PC-9 (cell line): ENCODE measurements at regions not wholly inside any gene's neighbourhood (a gene's known extent, or its start where the extent isn't known, plus 50 kb on each side); places are given as distances from the start of the nearest gene placed in this dataset.

ENCODE experiments used
- EZH2 ChIP-seq: fragments of 200-600 bp; sonication (generic); IDR thresholded peaks from 2 replicates; pipeline ENCODE4 v1.8.0; 2017; ENCODE audit warnings: antibody characterized with exemption, low read depth
- TF ChIP-seq, protein P1 (sequence below): fragments of 200-600 bp; sonication (generic); conservative IDR thresholded peaks from 2 replicates; pipeline ENCODE4 v1.6.1; 2017; ENCODE audit warnings: mixed run types, antibody characterized with exemption, mild to moderate bottlenecking, moderate library complexity

- TF ChIP-seq, protein P1, sequence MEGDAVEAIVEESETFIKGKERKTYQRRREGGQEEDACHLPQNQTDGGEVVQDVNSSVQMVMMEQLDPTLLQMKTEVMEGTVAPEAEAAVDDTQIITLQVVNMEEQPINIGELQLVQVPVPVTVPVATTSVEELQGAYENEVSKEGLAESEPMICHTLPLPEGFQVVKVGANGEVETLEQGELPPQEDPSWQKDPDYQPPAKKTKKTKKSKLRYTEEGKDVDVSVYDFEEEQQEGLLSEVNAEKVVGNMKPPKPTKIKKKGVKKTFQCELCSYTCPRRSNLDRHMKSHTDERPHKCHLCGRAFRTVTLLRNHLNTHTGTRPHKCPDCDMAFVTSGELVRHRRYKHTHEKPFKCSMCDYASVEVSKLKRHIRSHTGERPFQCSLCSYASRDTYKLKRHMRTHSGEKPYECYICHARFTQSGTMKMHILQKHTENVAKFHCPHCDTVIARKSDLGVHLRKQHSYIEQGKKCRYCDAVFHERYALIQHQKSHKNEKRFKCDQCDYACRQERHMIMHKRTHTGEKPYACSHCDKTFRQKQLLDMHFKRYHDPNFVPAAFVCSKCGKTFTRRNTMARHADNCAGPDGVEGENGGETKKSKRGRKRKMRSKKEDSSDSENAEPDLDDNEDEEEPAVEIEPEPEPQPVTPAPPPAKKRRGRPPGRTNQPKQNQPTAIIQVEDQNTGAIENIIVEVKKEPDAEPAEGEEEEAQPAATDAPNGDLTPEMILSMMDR = no peak
- no peak for TF ChIP-seq EZH2
Observed at GRCh38 chr3:22378869-22379268, 627.9 kb upstream of the ZNF385D start.
